Transverse colon (tissue), 4 donors: ENCODE measurements at regions not wholly inside any gene's neighbourhood (a gene's known extent, or its start where the extent isn't known, plus 50 kb on each side); places are given as distances from the start of the nearest gene placed in this dataset.

ENCODE experiments used
- CTCF ChIP-seq, 5 experiments: fragments of 200-600 bp in 3 of 5; fragments of 450-650 bp in 2 of 5; sonication (generic) in 3 of 5; IDR thresholded peaks; 1 replicate in 2 of 5; 2 replicates in 3 of 5; pipeline ENCODE4 v1.5.1; 2016 to 2017; ENCODE audit warnings: antibody characterized with exemption in 5 of 5, inconsistent platforms in 3 of 5, mild to moderate bottlenecking in 2 of 5, moderate library complexity in 1 of 5
- EP300 ChIP-seq: sonication (generic); formaldehyde crosslinking; IDR thresholded peaks from one replicate; pipeline ENCODE4 v1.6.1; 2017; ENCODE audit warnings: antibody characterized with exemption, low read depth
- POLR2A ChIP-seq: fragments of 450-650 bp; IDR thresholded peaks from one replicate; pipeline ENCODE4 v1.6.1; 2016; ENCODE audit warnings: antibody characterized with exemption, mild to moderate bottlenecking, moderate library complexity
- POLR2AphosphoS5 ChIP-seq, 3 donors: sonication (generic); formaldehyde crosslinking; IDR thresholded peaks; one replicate each; pipeline ENCODE4 v1.6.1; 2016; ENCODE audit warnings: antibody characterized with exemption in 3 of 3

GRCh38 chr18:51339856-51340255 is 142.4 kb upstream of the MEX3C start:
- TF ChIP-seq CTCF (IDR thresholded peaks at IDR 0.05) (no peak), POLR2A (no peak), EP300 (no peak), POLR2AphosphoS5 (IDR thresholded peaks at IDR 0.05) (no peak)
